ENCODE measurements at regions not wholly inside any gene's neighbourhood (a gene's known extent, or its start where the extent isn't known, plus 50 kb on each side); places are given as distances from the start of the nearest gene placed in this dataset.

DNA sequence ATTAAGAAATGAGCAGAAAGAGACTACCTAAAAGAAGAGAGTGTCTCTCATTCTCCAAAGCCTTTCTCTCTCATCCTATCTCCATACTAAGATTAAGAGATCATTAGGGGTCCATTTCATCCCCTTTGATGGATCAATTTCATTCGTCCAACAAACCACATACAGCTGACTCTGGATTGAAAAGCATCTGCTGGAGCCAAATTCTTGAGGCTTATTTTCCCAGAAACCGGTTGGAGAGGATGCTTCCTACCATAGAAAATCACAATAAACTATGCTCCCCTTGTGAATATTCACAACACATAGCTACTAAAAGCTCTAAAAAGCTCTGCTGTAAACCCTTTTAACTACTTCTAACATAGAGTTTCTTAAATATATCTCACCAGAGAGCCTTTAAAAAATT is 755.0 kb upstream of the ZNF608 start:
- DNase-seq (ENCODE audit: low read depth in 2 of 2), result no peak

DNA sequence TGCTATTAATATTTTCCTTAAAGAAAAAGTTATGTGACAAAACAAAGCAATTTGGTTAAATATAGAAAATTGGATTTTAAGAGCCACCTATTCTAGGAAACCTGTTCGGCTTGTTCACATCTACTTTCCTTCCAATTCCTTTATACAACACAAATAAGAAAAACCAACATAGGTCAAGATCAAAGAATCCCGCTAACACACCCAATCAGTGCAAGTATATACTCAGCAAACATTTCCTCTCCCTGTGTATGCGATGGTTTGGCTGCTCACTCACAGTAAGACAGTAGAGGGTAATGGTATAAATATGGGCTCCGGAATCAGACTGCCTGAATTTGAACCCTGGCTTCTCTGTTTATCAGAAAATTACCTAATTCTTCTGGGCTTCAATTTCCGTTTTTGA is 757.5 kb upstream of the ZNF608 start:
- DNase-seq (ENCODE audit: low read depth in 2 of 2), result no peak

DNA sequence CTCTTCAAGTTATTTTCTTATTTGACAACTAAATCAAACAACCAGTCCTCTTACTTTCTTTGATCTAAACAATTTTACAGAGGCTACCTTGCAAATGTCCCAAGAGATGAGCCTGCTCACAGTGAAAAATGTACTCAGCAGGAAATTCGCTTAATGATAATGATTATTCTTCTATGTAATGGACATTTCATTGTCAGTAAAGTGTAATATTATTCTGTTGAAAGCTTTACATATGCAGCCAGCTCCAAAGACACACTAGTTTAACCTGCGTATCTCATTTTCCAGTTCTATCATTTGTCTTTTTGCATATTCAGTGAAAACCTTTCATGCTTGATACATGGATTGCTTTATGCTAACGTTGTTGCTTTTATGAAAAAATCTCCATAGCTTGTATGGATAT is 758.7 kb upstream of the ZNF608 start:
- no peak for DNase-seq (ENCODE audit: low read depth in 2 of 2)

DNA sequence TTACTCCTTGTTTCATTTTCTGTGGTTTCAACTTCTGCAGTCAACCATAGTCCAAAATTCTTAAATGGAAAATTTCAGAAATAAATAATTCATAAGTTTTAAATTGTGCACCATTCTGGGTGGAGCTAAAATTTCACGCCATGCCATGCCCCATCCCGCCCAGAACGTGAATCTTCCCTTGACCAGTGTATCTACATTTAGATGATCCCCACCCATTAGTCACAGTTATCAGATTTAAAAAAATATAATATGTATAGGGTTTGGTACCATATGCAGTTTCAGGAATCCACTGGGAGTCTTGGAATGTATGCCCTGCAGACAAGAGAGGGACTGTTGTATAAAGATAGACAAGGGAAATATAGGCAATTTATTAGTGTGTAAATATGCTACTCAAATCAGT is 759.7 kb upstream of the ZNF608 start:
- no peak for DNase-seq (ENCODE audit: low read depth in 2 of 2)

DNA sequence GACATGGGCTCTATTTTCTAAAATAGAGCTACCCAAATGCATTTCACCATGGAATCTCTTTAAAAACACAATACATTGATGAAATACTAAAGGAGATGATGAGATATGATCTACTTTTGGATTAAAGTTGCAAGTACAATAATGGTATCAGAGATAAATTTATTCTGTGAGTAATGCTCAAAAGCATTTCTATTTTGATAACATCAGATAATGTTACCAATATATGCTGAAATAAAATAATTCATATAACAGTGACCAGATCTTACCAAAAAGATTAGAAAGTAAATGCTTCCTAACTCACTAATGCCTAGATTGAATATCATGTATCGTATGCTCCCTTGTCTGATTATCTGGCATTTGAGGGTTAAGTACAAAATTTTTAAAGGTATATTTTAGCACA is 761.8 kb upstream of the ZNF608 start:
- DNase-seq (ENCODE audit: low read depth in 2 of 2), result no peak

DNA sequence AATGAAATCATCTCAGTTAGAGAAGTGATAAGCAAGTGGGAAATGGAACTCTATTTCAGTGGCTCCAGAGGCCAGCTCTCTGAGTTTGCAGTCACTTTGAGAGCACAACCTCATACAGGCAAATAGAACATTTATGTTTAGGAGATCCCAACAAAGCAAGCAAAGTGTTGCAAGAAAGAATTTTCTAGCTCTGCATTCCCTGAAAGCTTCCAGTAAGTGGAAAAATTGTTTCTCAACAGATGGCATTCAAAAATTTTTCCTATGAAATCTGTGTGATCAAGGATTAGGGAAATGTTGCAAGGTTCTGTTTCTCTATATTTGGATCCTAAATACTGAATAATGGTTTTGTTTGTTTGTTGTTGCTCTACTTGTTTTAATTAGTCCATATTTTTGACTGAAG is 764.2 kb upstream of the ZNF608 start:
- no peak for DNase-seq (ENCODE audit: low read depth in 2 of 2)

DNA sequence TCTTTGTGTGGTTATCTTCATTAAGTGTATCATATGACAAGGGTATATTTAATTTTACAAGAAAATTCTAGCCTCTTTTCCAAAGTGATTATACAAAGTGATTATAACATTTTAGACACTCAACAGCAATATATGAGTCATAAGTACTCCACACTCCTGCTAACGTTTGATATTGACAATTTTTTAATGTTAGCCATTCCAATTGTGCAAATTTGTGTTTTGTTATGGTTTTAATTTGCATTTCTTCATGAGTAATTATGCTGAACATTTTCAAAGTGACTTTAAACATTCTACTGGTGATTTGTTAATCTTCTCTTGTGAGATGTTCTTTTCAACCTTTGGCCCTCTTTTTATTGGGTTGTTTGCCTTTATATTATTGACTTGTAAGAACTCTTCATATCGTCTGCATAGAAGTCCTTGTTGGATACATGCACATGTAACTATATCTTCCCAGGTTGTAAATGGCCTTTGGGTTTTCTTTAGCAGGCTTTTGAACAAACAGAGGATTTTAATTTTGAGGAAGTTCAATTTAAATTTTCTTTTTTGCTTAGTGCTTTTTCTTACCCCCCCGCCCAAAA is 771.6 kb upstream of the ZNF608 start:
- no peak for DNase-seq (ENCODE audit: low read depth in 2 of 2)

DNA sequence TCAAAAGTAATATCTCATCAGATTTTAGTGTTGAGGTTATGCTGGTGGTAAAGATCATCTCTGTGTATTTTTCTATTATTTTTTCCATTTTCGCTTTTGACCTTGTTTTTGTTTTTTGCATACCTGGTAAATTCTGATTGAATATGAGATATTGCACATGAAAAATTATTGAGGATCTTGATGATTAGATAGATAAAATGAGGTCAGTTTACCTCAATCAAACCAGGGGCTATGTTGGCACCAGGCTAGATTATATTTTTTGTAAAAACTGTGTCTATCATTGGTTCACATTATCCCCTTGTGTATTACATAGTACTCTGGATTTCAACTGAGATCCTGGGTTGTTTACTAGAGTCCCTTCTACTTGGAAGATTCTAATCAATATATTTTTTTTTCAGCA is 774.9 kb upstream of the ZNF608 start:
- no peak for DNase-seq (ENCODE audit: low read depth in 2 of 2)

DNA sequence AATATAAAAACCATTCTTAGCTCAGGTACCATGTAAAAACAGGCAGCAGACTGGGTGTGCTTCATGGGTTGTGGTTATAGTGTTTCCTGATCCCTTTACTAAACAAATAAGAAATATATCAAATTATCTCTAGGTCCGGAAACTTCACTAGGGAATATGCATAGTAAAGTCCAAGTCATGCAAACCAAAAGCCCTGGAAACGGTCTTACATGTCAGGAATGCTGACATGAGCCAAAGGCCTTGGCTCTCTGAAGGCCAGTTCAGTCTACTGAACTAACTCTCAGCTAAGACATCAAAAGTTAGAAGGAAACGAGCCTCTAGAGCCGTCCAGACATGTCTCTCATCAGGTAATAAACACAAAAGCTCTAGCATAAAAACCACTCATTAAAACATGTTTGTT is 778.9 kb upstream of the ZNF608 start:
- no peak for DNase-seq (ENCODE audit: low read depth in 2 of 2)

DNA sequence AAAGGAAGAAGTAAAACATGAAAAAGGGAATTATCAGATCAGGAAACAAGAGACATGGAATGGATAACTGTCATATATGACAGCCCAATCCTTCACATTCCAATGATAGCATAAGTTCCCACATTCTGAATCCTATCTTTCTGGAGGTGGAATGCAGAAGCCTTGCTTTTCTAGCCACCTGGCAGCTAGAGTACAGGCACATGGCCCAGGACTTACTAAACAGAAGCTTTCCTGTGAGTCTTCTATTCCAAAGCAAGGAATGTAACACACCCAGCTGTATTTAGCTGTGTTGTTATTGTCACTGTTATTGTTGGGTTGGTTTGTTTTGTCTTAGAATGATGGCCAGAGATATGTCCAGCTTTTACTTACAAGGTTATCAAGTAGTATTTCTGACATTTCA is 780.5 kb upstream of the ZNF608 start:
- DNase-seq (ENCODE audit: low read depth in 2 of 2), result no peak

DNA sequence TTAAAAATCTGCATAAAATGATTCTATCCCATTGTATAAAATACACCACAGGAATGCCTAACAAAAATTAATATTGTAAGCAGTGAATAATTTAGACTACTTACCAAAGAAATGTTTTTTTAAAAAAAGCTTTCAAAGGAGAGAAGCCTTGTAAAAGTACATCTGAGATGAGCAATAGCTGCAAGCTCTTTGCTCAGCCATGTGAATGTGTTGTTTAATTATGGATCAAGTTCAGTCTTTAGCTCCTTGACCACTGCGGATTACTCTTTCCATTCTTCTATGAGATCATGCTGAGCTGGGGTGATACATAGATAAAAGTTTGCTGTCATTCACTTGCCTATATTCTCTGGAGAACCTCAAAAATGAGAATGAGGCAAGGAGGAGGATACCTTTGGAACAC is 782.4 kb upstream of the ZNF608 start:
- no peak for DNase-seq (ENCODE audit: low read depth in 2 of 2)

DNA sequence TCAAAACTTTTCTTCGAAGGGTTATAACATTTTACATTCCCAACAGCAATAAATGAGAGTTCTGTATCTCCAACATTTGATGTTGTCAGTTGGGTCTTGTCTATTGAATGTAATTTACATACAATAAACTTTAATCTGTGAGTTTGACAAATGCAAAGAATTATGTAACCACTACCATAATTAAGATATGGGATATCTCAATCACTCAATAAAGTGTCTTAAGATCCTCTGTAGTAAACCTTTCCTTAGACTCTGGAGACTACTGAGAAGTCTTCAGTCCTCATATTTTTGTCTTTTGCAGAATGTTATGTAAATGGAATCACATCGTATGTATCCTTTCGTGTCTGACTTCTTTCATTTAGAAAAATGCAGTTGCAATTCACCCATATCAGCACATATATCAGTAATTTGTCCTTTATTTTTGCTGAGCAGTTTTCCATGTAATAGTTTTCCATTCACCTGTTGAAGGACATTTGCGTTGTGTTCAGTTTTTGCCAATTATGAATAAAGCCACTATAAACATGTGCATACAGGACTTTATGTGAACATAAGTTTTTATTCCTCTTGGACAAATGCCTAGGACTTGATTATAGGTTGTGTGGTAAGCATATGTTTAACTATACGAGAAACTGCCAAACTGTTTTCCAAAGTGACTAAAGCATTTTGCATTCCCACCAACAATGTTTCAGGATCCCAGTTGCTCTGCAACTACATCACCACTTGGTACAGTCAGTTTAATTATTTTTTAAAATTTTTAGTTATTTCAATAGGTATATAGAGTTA is 784.6 kb upstream of the ZNF608 start:
- no peak for DNase-seq (ENCODE audit: low read depth in 2 of 2)

DNA sequence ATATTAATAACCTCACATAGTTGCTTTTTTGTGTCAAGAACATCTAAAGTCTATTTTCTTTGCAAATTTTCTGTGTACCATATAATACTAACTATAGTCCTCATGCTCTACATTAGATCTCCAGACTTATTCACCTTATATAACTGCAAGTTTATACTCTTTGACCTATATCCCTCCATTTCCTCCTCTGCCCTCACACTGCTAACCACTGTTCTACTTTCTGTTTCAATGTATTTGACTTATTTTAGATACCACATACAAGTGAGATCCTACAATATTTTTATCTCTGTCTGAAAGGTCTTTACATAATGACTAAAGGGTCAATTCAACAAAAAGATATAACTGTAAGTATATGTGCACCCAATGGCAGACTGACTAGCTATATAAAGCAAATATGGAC is 789.7 kb upstream of the ZNF608 start:
- no peak for DNase-seq (ENCODE audit: low read depth in 2 of 2)

DNA sequence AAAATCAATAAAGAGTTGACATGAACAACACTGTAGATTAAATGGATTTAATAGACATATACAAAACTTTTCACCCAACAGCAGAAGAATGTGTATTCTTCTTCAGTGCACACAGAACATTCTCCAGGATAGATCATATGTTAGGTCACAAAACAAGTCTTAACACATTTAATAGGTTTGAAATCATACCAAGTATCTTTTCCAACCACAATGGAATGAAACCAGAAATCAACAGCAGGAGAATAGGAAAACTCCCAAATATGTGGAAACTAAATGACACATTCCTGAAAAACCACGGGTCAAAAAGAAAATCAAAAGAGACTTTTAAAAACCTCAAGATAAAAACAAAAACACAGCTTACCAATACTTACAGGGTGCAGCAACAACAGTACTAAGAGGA is 790.1 kb upstream of the ZNF608 start:
- DNase-seq (ENCODE audit: low read depth in 2 of 2), result no peak

DNA sequence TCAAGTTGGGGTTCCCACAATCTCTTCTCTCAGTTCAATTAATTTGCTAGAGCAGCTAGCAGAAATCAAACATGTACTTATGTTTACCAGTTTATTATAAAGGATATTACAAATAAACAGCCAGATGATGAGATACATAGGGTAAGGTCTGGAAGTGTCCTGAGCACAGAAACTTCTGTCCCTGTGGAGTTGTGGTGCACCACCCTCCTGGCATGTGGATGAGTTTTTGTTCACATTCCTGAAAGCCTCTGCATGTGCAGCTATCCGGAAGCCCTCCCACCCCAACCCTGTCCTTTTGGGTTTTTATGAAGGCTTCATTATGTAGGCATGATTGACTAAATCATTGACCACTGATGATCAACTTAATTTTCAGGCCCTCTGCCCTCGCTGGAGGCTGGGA is 791.2 kb upstream of the ZNF608 start:
- DNase-seq (ENCODE audit: low read depth in 2 of 2), result no peak

DNA sequence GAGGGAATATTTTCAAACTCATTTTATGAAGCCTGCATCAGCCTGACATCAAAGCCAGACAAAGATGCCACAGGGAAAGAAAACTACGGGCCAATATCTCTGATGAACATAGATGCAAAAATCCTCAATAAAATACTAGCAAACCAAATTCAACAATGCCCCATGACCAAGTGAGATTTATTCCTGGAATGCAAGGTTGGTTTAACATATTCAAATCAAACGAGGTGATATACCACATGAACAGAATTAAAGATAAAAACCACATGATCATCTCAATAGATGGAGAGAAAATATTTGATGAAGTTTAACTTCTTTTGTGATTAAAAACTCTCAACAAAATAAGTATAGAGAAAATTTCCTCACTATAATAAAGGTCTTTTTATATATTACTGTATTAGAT is 792.0 kb upstream of the ZNF608 start:
- DNase-seq (ENCODE audit: low read depth in 2 of 2), result no peak

DNA sequence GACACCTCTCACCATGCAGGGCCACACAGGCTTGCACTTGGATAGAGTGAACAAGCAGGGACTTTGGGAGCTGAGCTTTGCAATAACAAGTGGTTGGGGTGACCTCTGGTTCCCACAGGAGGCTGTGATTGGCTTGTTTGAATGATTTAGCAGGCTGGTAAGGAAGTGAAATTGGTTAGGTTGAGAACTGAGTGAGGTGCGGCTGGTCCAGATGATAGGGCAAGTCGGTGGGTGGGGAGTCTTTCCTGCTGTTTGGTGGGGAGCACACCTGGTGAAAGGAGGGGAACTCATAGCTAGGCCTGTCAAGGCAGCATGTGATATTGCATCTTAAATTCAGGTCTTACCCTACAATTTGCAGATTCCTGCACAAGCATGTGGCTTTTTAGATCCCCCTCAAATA is 794.6 kb upstream of the ZNF608 start:
- DNase-seq (ENCODE audit: low read depth in 2 of 2), result no peak

DNA sequence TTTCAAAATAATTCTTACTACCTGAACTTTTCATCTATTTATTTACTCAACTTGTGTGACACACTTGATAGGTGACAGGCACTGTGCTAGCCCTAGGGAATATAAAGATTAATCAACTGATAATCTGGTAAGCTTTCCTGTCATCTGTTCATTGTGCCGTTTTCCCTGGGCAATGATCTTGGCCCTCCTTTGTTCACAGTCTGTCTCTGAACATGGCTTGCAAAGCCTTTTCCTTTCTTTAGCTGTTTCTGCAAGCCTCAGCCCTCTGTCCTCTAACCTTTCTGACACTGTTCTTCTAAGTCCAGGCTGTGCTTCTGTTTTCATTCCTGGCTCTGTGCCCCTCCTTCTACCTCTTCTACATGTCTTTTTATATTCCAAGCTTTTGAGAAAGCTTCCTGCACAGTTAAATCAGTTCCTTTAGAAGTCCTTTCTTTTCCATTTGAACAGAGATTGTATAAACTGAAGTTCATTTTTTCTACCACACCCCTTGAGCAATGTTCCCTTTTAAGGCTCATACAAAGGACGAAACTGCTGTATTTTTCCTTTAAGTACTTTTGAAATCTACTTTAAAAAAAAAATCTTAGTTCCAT is 803.0 kb upstream of the ZNF608 start:
- DNase-seq (ENCODE audit: low read depth in 2 of 2), result no peak

DNA sequence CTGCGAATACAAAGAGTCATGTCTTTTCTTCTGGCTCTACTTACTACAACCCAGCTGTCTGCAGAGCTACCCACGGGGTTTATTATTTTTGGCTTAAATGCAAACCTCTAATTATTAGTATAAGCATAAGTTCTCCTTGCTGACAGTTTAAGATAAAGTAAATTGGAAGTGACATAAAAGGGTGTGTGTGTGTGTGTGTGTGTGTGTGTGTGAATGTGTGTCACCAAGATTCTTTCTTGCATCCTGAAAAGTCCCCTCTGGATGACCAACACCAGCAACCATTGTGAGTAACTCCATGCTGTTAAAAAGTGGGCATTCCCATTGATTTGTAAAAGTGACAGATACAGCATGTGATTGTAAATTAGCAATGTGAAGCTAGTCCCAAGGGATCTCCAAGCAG is 803.8 kb upstream of the ZNF608 start:
- DNase-seq (ENCODE audit: low read depth in 2 of 2), result no peak

DNA sequence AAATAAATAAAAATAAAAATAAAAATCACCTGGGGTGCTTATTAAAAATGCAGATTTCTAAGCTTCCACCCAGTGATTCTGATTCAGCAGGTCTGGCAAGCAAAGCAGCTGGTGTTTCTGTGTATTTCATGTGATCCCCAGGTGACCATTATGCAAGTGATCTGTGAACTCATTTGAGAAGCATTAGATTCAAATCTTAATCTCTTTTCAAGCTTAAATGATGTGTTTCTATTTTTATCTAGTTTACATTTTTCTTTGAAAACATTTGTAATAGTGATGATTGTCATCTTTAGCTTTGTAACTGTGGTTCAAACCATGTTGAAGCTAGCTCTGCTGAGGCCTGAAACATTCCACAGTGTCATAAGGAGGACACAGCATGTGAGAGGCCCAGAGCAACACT is 804.8 kb upstream of the ZNF608 start:
- no peak for DNase-seq (ENCODE audit: low read depth in 2 of 2)

DNA sequence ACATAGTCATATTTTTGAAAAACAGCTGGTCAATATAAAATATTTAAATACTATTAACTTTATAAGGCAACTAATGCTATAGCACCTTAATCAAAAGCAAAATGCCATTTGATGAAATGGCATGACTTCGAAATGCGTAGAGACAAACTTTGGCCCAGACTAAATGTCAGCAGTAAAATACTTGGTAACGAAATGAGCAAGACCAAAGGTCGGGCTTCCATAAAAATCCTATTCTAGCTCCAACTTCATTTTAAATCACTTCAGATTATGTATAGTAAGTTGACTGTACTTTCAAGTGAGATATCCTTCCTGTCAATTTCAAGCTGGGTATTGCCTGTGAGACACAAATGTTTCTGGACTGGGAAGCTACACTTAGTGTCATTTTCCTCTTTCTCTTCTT is 805.4 kb upstream of the ZNF608 start:
- DNase-seq (ENCODE audit: low read depth in 2 of 2), result no peak

DNA sequence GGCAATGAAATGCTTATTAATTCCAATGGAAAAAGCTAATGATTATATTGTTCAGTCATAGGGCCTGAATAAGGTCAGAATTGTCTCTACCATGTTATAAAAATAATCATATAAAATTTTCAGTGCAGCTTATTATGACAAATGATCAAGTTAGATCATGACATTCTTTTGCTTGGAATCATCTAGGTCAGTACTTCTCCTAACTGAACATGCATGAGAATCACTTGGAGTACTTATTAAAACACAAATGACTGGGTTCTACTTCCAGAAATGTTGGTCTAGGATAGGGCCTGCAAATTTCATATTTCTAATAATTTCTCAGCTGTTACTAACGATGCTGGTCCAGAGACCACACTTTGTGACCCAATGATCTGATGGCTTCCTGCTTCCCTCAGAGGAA is 806.0 kb upstream of the ZNF608 start:
- no peak for DNase-seq (ENCODE audit: low read depth in 2 of 2)

DNA sequence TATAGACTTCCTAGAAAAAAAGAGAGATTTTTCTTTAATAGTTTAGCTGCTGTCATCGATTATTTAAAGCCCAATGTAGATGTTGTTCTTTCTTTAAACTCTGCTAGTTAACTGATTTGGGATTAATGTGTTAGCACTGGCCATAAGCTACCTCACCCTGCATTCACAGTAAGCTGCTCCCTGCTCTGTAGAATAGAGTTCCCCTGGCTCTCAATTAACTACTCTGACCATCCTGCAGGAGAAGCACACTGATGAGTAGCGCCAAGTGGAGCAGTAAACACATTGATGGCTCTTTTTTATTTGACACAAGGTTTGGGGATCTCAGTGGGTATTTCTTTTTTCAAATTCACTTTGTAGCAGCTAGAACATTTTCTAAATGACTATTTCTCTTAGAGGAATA is 807.9 kb upstream of the ZNF608 start:
- DNase-seq (ENCODE audit: low read depth in 2 of 2), result no peak

DNA sequence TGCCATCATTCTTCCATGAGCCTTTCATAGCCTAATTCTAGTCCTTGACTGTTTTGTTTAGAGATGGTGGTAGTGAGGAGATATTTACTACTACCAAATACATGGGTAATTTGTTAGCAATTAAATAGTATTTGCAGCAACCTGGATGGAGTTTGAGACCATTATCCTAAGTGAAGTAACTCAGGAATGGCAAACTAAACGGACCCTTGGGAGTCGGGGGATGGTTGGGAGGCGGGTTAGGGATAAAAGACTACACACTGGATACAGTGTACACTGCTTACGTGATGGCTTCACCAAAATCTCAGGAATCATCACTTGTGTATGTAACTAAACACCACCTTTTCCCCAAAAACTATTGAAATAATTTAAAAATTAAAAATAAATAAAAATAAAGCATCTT is 809.2 kb upstream of the ZNF608 start:
- no peak for DNase-seq (ENCODE audit: low read depth in 2 of 2)
